ENCODE measurements at regions not wholly inside any gene's neighbourhood (a gene's known extent, or its start where the extent isn't known, plus 50 kb on each side); places are given as distances from the start of the nearest gene placed in this dataset.

DNA sequence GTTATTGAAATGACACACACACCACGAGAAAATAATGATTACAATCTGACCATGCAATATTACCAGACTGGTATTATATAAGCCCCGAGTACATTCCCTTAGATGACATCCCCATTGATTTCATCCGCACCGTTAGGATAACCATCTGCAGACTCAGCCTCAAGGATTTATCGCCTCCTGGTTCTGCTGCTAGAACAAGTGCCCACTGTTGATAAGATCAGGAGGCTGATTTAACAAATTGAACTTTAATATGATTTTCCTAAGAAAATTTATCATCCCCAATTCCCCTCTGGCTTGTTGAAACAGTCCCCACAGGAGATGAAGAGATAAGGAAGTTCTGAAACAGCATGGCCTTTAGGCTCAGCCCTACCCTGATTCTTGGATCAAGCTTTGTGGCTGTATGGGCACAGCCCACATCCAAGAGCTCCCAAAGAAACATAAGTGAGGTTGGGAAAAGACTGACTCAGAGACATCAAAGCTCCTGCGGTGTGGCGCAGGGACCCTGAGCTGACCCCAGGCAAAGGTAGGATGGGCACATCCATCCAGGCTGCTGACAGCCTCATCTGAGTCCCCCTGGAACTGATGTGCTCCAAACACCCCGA, 59.2 kb upstream of the CHCHD3 start:
- no peak overlapping the region for H3K4me3 ChIP-seq (ENCODE audit: low read depth, low read length)
- no peak for DNase-seq (ENCODE audit: low read depth)
- TF ChIP-seq, protein P1, sequence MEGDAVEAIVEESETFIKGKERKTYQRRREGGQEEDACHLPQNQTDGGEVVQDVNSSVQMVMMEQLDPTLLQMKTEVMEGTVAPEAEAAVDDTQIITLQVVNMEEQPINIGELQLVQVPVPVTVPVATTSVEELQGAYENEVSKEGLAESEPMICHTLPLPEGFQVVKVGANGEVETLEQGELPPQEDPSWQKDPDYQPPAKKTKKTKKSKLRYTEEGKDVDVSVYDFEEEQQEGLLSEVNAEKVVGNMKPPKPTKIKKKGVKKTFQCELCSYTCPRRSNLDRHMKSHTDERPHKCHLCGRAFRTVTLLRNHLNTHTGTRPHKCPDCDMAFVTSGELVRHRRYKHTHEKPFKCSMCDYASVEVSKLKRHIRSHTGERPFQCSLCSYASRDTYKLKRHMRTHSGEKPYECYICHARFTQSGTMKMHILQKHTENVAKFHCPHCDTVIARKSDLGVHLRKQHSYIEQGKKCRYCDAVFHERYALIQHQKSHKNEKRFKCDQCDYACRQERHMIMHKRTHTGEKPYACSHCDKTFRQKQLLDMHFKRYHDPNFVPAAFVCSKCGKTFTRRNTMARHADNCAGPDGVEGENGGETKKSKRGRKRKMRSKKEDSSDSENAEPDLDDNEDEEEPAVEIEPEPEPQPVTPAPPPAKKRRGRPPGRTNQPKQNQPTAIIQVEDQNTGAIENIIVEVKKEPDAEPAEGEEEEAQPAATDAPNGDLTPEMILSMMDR (IDR thresholded peaks at IDR 0.05; ENCODE audit: low read depth, low read length): no peak
- TF ChIP-seq MAX (IDR thresholded peaks at IDR 0.05; ENCODE audit: low read depth, low read length) (no peak), MYC (IDR thresholded peaks at IDR 0.05; ENCODE audit: low read depth, low read length) (no peak), POLR2A (IDR thresholded peaks at IDR 0.05; ENCODE audit: extremely low read depth, insufficient read length) (no peak)

- no peak for DNase-seq (ENCODE audit: low read depth)
- H3K4me3 ChIP-seq (ENCODE audit: low read depth, low read length): no peak overlapping the region
- TF ChIP-seq MAX (IDR thresholded peaks at IDR 0.05; ENCODE audit: low read depth, low read length) (no peak), POLR2A (IDR thresholded peaks at IDR 0.05; ENCODE audit: extremely low read depth, insufficient read length) (no peak), MYC (IDR thresholded peaks at IDR 0.05; ENCODE audit: low read depth, low read length) (no peak)
- TF ChIP-seq, protein P1 (IDR thresholded peaks at IDR 0.05; ENCODE audit: low read depth, low read length): no peak
Observed at GRCh38 chr7:133150760-133151159, 68.9 kb upstream of the CHCHD3 start.

DNA sequence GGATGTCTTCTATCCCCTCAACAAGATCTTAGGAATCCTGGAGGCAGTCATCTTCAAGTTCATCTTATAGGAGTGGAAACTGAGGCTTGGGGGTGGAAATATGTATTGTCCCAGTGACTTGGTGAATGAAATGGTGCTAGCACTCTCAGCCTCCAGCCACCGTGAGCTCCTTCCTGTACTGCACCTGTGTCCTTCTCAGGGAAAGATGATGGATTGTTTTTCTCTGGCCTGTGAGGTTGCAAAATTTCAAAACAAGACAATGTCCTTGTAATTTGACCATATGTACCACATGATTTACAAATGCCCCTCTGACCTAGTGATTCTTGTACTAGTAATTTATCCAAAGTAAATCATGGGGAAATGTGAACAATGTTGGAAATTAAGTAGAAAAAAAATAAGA, 71.0 kb upstream of the CHCHD3 start:
- no peak overlapping the region for H3K4me3 ChIP-seq (ENCODE audit: low read depth, low read length)
- no peak for DNase-seq (ENCODE audit: low read depth)
- TF ChIP-seq MYC (IDR thresholded peaks at IDR 0.05; ENCODE audit: low read depth, low read length): no peak
- no peak for TF ChIP-seq POLR2A (IDR thresholded peaks at IDR 0.05; ENCODE audit: extremely low read depth, insufficient read length)
- TF ChIP-seq, protein P1 (IDR thresholded peaks at IDR 0.05; ENCODE audit: low read depth, low read length): no peak
- TF ChIP-seq MAX (IDR thresholded peaks at IDR 0.05; ENCODE audit: low read depth, low read length): no peak

GRCh38 chr7:133155146-133155545, 73.3 kb upstream of the CHCHD3 start:
- TF ChIP-seq MAX (IDR thresholded peaks at IDR 0.05; ENCODE audit: low read depth, low read length) (no peak), POLR2A (IDR thresholded peaks at IDR 0.05; ENCODE audit: extremely low read depth, insufficient read length) (no peak), MYC (IDR thresholded peaks at IDR 0.05; ENCODE audit: low read depth, low read length) (no peak)
- TF ChIP-seq, protein P1 (IDR thresholded peaks at IDR 0.05; ENCODE audit: low read depth, low read length): no peak
- no peak overlapping the region for H3K4me3 ChIP-seq (ENCODE audit: low read depth, low read length)
- DNase-seq (ENCODE audit: low read depth): peak; percentile 15

GRCh38 chr7:133155642-133156041, 73.8 kb upstream of the CHCHD3 start:
- TF ChIP-seq MAX (IDR thresholded peaks at IDR 0.05; ENCODE audit: low read depth, low read length) (no peak), MYC (IDR thresholded peaks at IDR 0.05; ENCODE audit: low read depth, low read length) (no peak), POLR2A (IDR thresholded peaks at IDR 0.05; ENCODE audit: extremely low read depth, insufficient read length) (no peak)
- TF ChIP-seq, protein P1 (IDR thresholded peaks at IDR 0.05; ENCODE audit: low read depth, low read length): no peak
- H3K4me3 ChIP-seq (ENCODE audit: low read depth, low read length): no peak overlapping the region
- DNase-seq (ENCODE audit: low read depth): no peak

Data from NB4 (cell line).